ENCODE measurements at regions not wholly inside any gene's neighbourhood (a gene's known extent, or its start where the extent isn't known, plus 50 kb on each side); places are given as distances from the start of the nearest gene placed in this dataset.
A peak's percentile ranks its signal among the peaks of the same experiment; 100 is the strongest.
"Not testable (repeated sequence)": the region's sequence is repeated elsewhere in the genome, so short reads cannot be mapped to it uniquely, and the experiment has no call there.

DNA sequence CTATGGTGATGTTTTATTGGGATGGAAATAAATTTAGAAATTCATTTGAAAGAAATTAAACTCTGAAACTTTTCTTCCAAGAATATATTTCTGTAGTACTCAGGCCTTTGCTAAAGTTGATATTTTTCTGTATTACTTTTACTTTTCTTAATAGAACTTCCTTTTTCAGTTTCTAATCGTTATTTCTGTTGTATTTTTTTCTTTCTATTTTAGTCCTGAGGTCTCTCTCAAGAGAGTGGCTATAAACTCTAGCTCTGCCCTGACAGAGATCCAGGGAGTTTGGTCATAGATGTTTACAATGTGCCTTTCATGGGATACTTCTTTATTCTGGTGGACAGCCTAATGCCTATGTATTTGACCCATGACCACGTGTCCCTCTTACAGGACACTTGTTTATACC, 51.0 kb downstream of the OR2B6 start:
- DNase-seq (ENCODE audit: low spot score): no peak

DNA sequence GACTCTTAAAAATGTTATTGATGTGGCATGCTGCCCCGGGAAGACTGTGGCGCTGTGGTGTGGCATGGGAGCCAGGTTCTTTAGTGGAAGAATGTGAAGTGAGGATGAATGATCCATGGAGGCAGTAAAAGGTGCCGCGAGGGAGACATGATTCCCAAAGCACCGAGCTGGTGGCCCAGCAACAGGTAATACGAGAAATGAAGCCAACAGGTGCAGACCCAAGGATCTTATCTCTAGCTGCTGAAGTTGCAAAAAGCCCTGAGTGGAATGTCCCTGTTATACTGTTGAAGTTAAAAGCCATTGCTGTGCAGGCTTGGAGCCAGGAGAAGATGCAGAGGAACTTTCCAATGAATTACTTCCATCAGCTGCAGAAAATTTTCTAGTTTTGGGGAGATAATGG, 53.5 kb downstream of the OR2B6 start:
- DNase-seq (ENCODE audit: low spot score): peak; percentile 65

GRCh38 chr6:28011722-28012121, 54.7 kb downstream of the OR2B6 start:
- DNase-seq (ENCODE audit: low spot score): no peak

DNA sequence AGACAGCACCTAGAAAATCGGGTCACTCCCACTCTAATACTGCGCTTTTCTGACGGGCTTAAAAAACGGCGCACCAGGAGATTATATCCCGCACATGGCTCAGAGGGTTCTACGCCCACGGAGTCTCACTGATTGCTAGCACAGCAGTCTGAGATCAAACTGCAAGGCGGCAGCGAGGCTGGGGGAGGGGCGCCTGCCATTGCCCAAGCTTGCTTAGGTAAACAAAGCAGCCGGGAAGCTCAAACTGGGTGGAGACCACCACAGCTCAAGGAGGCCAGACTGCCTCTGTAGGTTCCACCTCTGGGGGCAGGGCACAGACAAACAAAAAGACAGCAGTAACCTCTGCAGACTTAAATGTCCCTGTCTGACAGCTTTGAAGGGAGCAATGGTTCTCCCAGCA, 59.4 kb upstream of the ZNF165 start:
- not testable (repeated sequence) for DNase-seq (ENCODE audit: low spot score)

DNA sequence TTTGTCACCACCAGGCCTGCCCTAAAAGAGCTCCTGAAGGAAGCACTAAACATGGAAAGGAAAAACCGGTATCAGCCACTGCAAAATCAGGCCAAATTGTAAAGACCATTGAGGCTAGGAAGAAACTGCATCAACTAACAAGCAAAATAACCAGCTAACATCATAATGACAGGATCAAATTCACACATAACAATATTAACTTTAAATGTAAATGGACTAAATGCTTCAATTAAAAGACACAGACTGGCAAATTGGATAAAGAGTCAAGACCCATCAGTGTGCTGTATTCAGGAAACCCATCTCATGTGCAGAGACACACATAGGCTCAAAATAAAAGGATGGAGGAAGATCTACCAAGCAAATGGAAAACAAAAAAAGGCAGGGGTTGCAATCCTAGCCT, 57.7 kb upstream of the ZNF165 start:
- DNase-seq (ENCODE audit: low spot score): not testable (repeated sequence)

All from SW480 (cell line).